ENCODE measurements at regions not wholly inside any gene's neighbourhood (a gene's known extent, or its start where the extent isn't known, plus 50 kb on each side); places are given as distances from the start of the nearest gene placed in this dataset.

GRCh38 chr16:58960034-58960433, 225.9 kb upstream of the GOT2 start:
- TF ChIP-seq POLR2A (IDR thresholded peaks at IDR 0.05; ENCODE audit: low read length) = no peak
- no peak for TF ChIP-seq CBX2 (IDR thresholded peaks at IDR 0.05; ENCODE audit: borderline replicate concordance, low read depth)
- no peak for TF ChIP-seq CEBPB (IDR thresholded peaks at IDR 0.05)
- no peak for TF ChIP-seq MYC (IDR thresholded peaks at IDR 0.05; ENCODE audit: borderline replicate concordance, low read length)
- TF ChIP-seq CTCF (IDR thresholded peaks at IDR 0.05) = no peak
- no peak for TF ChIP-seq CBX8 (IDR thresholded peaks at IDR 0.05)
- no peak for TF ChIP-seq USF2 (IDR thresholded peaks at IDR 0.05)
- TF ChIP-seq REST (IDR thresholded peaks at IDR 0.05) = no peak
- TF ChIP-seq ZNF302 (CRISPR knock-in tag; IDR thresholded peaks at IDR 0.05) = no peak
- no peak for TF ChIP-seq EP300 (IDR thresholded peaks at IDR 0.05)
- TF ChIP-seq ELK1 (IDR thresholded peaks at IDR 0.05; ENCODE audit: low read depth, low read length) = no peak
- no peak for TF ChIP-seq MAFK (IDR thresholded peaks at IDR 0.05; ENCODE audit: partially characterized antibody)
- TF ChIP-seq HDAC2 (IDR thresholded peaks at IDR 0.05) = no peak
- TF ChIP-seq TP53 (CRISPR knock-in tag; IDR thresholded peaks at IDR 0.05) = no peak
